Natural killer cell (primary cell): ENCODE measurements at regions not wholly inside any gene's neighbourhood (a gene's known extent, or its start where the extent isn't known, plus 50 kb on each side); places are given as distances from the start of the nearest gene placed in this dataset.

Experiments used
- ATAC-seq, 3 donors: fragments of 150-1000 bp in 2 of 3; fragments of 200-7000 bp in 1 of 3; cut with Tn5 transposase; 1 replicate in 1 of 3; 2 replicates in 2 of 3; pipeline ENCODE4 v1.10.0; 2021; ENCODE audit warnings: mild to moderate bottlenecking in 2 of 3, moderate library complexity in 2 of 3
- DNase-seq, 2 donors: peaks; one replicate each; pipeline versions ENCODE4 v3.0.0 to v3.0.0-alpha.2; 2013 to 2021; ENCODE audit warnings: mixed read lengths in 1 of 2
- H3K27ac ChIP-seq: one replicate; pipeline ENCODE4 v1.5.1; 2013; ENCODE audit warnings: mild to moderate bottlenecking, low read length
- H3K27me3 ChIP-seq: one replicate; pipeline ENCODE4 v1.6.1; 2013; ENCODE audit warnings: low read length; ENCODE audit not compliant: control insufficient read depth, insufficient read depth
- H3K36me3 ChIP-seq: one replicate; pipeline ENCODE4 v1.6.1; 2013; ENCODE audit warnings: low read length; ENCODE audit not compliant: control insufficient read depth, insufficient read depth
- H3K4me1 ChIP-seq: one replicate; pipeline ENCODE4 v1.6.1; 2013; ENCODE audit warnings: low read length; ENCODE audit not compliant: control insufficient read depth, insufficient read depth
- H3K4me3 ChIP-seq: one replicate; pipeline ENCODE4 v1.5.1; 2013; ENCODE audit warnings: low read length
- H3K9me3 ChIP-seq: one replicate; pipeline ENCODE4 v1.6.1; 2013; ENCODE audit warnings: low read length; ENCODE audit not compliant: control insufficient read depth, insufficient read depth
- H3K27ac Mint-ChIP-seq, 2 donors: one replicate each; pipeline ENCODE4 v1.8.0; 2022; ENCODE audit warnings: mild to moderate bottlenecking in 2 of 2, mixed read lengths in 2 of 2, moderate library complexity in 1 of 2
- H3K27me3 Mint-ChIP-seq, 2 donors: one replicate each; pipeline ENCODE4 v1.8.0; 2022; ENCODE audit warnings: low read depth in 2 of 2, mixed read lengths in 2 of 2
- H3K36me3 Mint-ChIP-seq: one replicate; pipeline ENCODE4 v1.8.0; 2022; ENCODE audit warnings: mixed read lengths
- H3K4me1 Mint-ChIP-seq, 2 donors: one replicate each; pipeline ENCODE4 v1.8.0; 2022; ENCODE audit warnings: mixed read lengths in 2 of 2
- H3K4me3 Mint-ChIP-seq: one replicate; pipeline ENCODE4 v1.8.0; 2022; ENCODE audit warnings: mild to moderate bottlenecking, moderate library complexity, mixed read lengths
- H3K9me3 Mint-ChIP-seq, 2 donors: one replicate each; pipeline ENCODE4 v1.8.0; 2022; ENCODE audit warnings: mixed read lengths in 2 of 2
- WGBS: methylation state at CpG from one replicate; pipeline ENCODE4 v1.1.7; 2013; ENCODE audit warnings: missing lambda C conversion rate; ENCODE audit not compliant: insufficient coverage; 5-methylcytosine and 5-hydroxymethylcytosine counted together
- intact Hi-C: fragments of 100-400 bp; cut with micrococcal nuclease; formaldehyde crosslinking; loops from one replicate; pipeline ENCODE4 v1.14.2; 2022
- TF ChIP-seq, protein P1 (sequence below): fragments of 200-600 bp; IDR thresholded peaks from one replicate; pipeline ENCODE4 v1.8.0; 2022; ENCODE audit warnings: antibody characterized with exemption

DNA sequence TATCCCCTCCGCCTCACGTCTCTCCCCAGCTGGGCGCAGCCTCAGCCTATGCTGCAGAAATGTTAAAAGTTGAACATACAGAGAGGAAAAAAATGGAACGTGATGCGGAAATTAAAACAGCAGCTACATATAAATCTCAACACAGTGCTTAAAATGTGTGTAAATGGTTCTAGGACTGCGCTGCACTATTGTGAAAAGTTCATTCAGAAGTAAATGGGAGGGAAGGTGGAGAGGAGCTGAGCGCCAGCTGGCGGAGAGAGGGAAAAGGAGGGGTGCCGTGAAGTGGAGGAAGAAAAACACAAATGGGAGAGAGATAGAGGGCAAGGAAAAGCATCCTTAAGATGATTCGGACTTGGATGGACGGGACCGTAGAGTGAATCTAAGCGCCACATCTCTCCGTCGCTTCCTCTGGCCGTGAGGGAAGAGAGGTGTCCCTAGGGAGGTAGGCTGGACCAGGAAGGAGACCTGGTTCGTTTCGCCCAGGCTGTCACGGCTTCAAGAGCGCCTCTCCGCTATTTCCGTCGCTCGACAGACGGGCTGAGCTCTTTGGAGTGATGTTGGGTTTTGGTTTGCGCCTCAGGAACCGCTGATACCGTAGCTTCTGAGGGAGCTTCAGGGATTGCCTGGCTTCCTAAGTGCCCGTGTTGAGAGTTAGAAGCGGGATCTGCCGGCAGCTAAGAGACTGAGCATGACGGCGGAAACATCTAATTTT, 113.7 kb downstream of the TRIM27 start:
- H3K36me3 Mint-ChIP-seq, result peaks cover 24% of the 10 kb centered on the region
- H3K4me1 Mint-ChIP-seq, result peaks cover 0 to 11% of the 10 kb centered on the region in 2 donors
- intact Hi-C loops, result loop anchor here (10.0 kb wide), 1 partner anchor 75 kb away; no protein-coding TSS in a partner anchor
- peaks cover 22% of the 10 kb centered on the region for H3K9me3 ChIP-seq
- WGBS, result 10% methylated on average over 31 of the region's 33 CpGs
- H3K36me3 ChIP-seq, result no peaks in the 10 kb centered on the region
- H3K27ac ChIP-seq, result no peak overlapping the region
- no peak overlapping the region for H3K4me3 Mint-ChIP-seq
- peaks cover 68 to 85% of the 10 kb centered on the region in 2 donors for H3K27me3 Mint-ChIP-seq
- peaks cover 78% of the 10 kb centered on the region for H3K27me3 ChIP-seq
- H3K4me1 ChIP-seq, result peaks cover 5% of the 10 kb centered on the region
- H3K9me3 Mint-ChIP-seq, result peaks cover 0 to 5% of the 10 kb centered on the region in 2 donors
- no peak overlapping the region for H3K4me3 ChIP-seq
- H3K27ac Mint-ChIP-seq, result no peak overlapping the region
- DNase-seq (peak in 1 of 2 donors; percentile 28), ATAC-seq (no peak)
- TF ChIP-seq, protein P1, sequence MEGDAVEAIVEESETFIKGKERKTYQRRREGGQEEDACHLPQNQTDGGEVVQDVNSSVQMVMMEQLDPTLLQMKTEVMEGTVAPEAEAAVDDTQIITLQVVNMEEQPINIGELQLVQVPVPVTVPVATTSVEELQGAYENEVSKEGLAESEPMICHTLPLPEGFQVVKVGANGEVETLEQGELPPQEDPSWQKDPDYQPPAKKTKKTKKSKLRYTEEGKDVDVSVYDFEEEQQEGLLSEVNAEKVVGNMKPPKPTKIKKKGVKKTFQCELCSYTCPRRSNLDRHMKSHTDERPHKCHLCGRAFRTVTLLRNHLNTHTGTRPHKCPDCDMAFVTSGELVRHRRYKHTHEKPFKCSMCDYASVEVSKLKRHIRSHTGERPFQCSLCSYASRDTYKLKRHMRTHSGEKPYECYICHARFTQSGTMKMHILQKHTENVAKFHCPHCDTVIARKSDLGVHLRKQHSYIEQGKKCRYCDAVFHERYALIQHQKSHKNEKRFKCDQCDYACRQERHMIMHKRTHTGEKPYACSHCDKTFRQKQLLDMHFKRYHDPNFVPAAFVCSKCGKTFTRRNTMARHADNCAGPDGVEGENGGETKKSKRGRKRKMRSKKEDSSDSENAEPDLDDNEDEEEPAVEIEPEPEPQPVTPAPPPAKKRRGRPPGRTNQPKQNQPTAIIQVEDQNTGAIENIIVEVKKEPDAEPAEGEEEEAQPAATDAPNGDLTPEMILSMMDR, result no peak

DNA sequence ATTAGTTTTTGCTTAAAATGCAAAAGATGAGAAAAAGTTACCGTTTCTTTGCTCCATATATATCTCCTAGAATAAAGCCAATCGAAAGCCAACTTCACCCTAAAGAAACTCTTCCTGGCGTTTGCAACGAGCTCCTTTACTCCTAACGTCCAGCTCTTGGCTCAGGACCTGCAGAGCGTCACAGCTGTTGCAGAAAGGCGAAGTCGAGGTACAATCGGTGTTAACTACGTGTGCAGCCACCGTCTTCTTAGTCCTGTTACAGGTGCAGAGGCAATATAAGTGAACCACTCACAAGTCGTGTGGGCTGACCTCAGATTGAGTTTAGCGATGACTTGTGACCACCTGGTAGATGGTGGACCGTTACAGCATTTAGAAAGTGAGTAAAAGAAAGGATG, 113.1 kb downstream of the TRIM27 start:
- H3K9me3 Mint-ChIP-seq, result peaks cover 0 to 5% of the 10 kb centered on the region in 2 donors
- TF ChIP-seq, protein P1, result no peak
- DNase-seq, result no peak
- peaks cover 5% of the 10 kb centered on the region for H3K4me1 ChIP-seq
- no peak overlapping the region for H3K4me3 ChIP-seq
- ATAC-seq, result no peak
- peaks cover 78% of the 10 kb centered on the region for H3K27me3 ChIP-seq
- 9% methylated on average over 14 of the region's 14 CpGs for WGBS
- H3K27me3 Mint-ChIP-seq, result peaks cover 72 to 90% of the 10 kb centered on the region in 2 donors
- peaks cover 0 to 11% of the 10 kb centered on the region in 2 donors for H3K4me1 Mint-ChIP-seq
- no peak overlapping the region for H3K27ac ChIP-seq
- intact Hi-C loops, result loop anchor here (10.0 kb wide), 1 partner anchor 76 kb away; no protein-coding TSS in a partner anchor
- no peaks in the 10 kb centered on the region for H3K36me3 ChIP-seq
- no peak overlapping the region for H3K27ac Mint-ChIP-seq
- no peak overlapping the region for H3K4me3 Mint-ChIP-seq
- H3K36me3 Mint-ChIP-seq, result peaks cover 24% of the 10 kb centered on the region
- peaks cover 24% of the 10 kb centered on the region for H3K9me3 ChIP-seq

DNA sequence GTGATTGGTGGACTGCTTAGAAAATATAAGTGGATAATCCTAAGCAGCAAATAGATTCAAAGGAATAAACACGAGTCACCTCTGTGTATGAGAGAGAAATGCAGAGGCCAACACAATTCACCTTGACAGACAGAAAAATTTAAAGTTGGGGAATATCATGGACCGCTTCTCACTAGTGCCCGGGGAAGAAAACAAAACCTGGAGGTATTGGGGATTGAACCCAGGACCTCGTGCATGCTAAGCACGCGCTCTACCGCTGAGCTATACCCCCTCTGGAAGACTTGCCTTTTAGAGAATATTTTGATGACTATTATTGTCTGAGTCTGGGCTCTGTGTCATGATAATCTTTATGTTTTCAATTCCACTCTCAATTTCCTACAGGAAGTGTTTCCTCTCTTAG, 111.9 kb downstream of the TRIM27 start:
- TF ChIP-seq, protein P1, result no peak
- no peak for ATAC-seq
- no peak overlapping the region for H3K27ac ChIP-seq

More for the DNA sequence above, 111.9 kb downstream of the TRIM27 start:
- intact Hi-C loops, result loop anchor here (10.0 kb wide), 1 partner anchor 77 kb away; no protein-coding TSS in a partner anchor
- H3K9me3 Mint-ChIP-seq, result peaks cover 0 to 5% of the 10 kb centered on the region in 2 donors
- H3K4me3 Mint-ChIP-seq, result no peak overlapping the region
- Histone ChIP-seq H3K27me3 (peaks cover 82% of the 10 kb centered on the region), H3K4me3 (no peak overlapping the region), H3K9me3 (peaks cover 24% of the 10 kb centered on the region), H3K36me3 (no peaks in the 10 kb centered on the region), H3K4me1 (peaks cover 5% of the 10 kb centered on the region)
- peaks cover 0 to 11% of the 10 kb centered on the region in 2 donors for H3K4me1 Mint-ChIP-seq
- H3K27me3 Mint-ChIP-seq, result peaks cover 84 to 92% of the 10 kb centered on the region in 2 donors
- peaks cover 24% of the 10 kb centered on the region for H3K36me3 Mint-ChIP-seq
- DNase-seq, result no peak
- 13% methylated on average over 7 of the region's 7 CpGs for WGBS
- H3K27ac Mint-ChIP-seq, result no peak overlapping the region
